ENCODE measurements at regions not wholly inside any gene's neighbourhood (a gene's known extent, or its start where the extent isn't known, plus 50 kb on each side); places are given as distances from the start of the nearest gene placed in this dataset.

- no peak for ATAC-seq
Observed at GRCh38 chr13:85536706-85537105, 262.5 kb downstream of the SLITRK6 start.

GRCh38 chr13:85535316-85536084 lies 263.7 kb downstream of the SLITRK6 start:
- ATAC-seq, result no peak

- no peak for ATAC-seq
Observed at GRCh38 chr13:85533911-85534310, 265.3 kb downstream of the SLITRK6 start.

- no peak for ATAC-seq
Observed at GRCh38 chr13:85529218-85529594, 270.0 kb downstream of the SLITRK6 start.

GRCh38 chr13:85528491-85529217 lies 270.6 kb downstream of the SLITRK6 start:
- ATAC-seq, result no peak

- ATAC-seq, result no peak
Observed at GRCh38 chr13:85527316-85527715, 271.9 kb downstream of the SLITRK6 start.

GRCh38 chr13:85525411-85525810 lies 273.8 kb downstream of the SLITRK6 start:
- ATAC-seq, result no peak

GRCh38 chr13:85521657-85522056 lies 277.6 kb downstream of the SLITRK6 start:
- ATAC-seq, result peak; percentile 57

GRCh38 chr13:85520445-85520844 lies 278.8 kb downstream of the SLITRK6 start:
- ATAC-seq, result peak; percentile 41

- no peak for ATAC-seq
Observed at GRCh38 chr13:85519363-85519762, 279.9 kb downstream of the SLITRK6 start.

- no peak for ATAC-seq
Observed at GRCh38 chr13:85512421-85512820, 286.8 kb downstream of the SLITRK6 start.

GRCh38 chr13:85509512-85509911 lies 289.7 kb downstream of the SLITRK6 start:
- ATAC-seq, result peak; percentile 57

GRCh38 chr13:85508683-85509329 lies 290.4 kb downstream of the SLITRK6 start:
- ATAC-seq, result peak; percentile 36

GRCh38 chr13:85503797-85504196 lies 295.4 kb downstream of the SLITRK6 start:
- ATAC-seq, result peak; percentile 57

GRCh38 chr13:85501616-85502015 lies 297.6 kb downstream of the SLITRK6 start:
- no peak for ATAC-seq

- peak; percentile 51 for ATAC-seq
Observed at GRCh38 chr13:85500696-85501256, 298.4 kb downstream of the SLITRK6 start.

- ATAC-seq, result no peak
Observed at GRCh38 chr13:85498774-85499173, 300.4 kb downstream of the SLITRK6 start.

GRCh38 chr13:85497652-85498051 lies 301.6 kb downstream of the SLITRK6 start:
- ATAC-seq, result no peak

- ATAC-seq, result no peak
Observed at GRCh38 chr13:85492283-85492682, 306.9 kb downstream of the SLITRK6 start.

- no peak for ATAC-seq
Observed at GRCh38 chr13:85486663-85487062, 312.6 kb downstream of the SLITRK6 start.

- ATAC-seq, result no peak
Observed at GRCh38 chr13:85473144-85473543, 326.1 kb downstream of the SLITRK6 start.

- ATAC-seq, result no peak
Observed at GRCh38 chr13:85469320-85469719, 329.9 kb downstream of the SLITRK6 start.

GRCh38 chr13:85462792-85463425 lies 336.3 kb downstream of the SLITRK6 start:
- no peak for ATAC-seq
